Progenitor cell of endocrine pancreas (in vitro differentiated cells): ENCODE measurements at regions not wholly inside any gene's neighbourhood (a gene's known extent, or its start where the extent isn't known, plus 50 kb on each side); places are given as distances from the start of the nearest gene placed in this dataset.

ENCODE experiments used
- DNase-seq: peaks from one replicate; pipeline ENCODE4 v3.0.0; 2021; ENCODE audit warnings: low spot score; ENCODE audit not compliant: unreplicated experiment
- H3K27ac Mint-ChIP-seq: 2 replicates; pipeline ENCODE4 v1.8.0; 2021; ENCODE audit warnings: mild to moderate bottlenecking, moderate library complexity, mixed read lengths
- H3K27me3 Mint-ChIP-seq: 2 replicates; pipeline ENCODE4 v1.8.0; 2021; ENCODE audit warnings: mixed read lengths
- H3K36me3 Mint-ChIP-seq: 2 replicates; pipeline ENCODE4 v1.8.0; 2022; ENCODE audit warnings: mixed read lengths; ENCODE audit not compliant: insufficient read depth
- H3K4me1 Mint-ChIP-seq: 2 replicates; pipeline ENCODE4 v1.8.0; 2021; ENCODE audit warnings: low read depth, mixed read lengths
- H3K4me3 Mint-ChIP-seq: 2 replicates; pipeline ENCODE4 v1.8.0; 2021; ENCODE audit warnings: low read depth, mild to moderate bottlenecking, moderate library complexity, mixed read lengths
- H3K9me3 Mint-ChIP-seq: 2 replicates; pipeline ENCODE4 v1.8.0; 2021; ENCODE audit warnings: low read depth, mixed read lengths
- CTCF ChIP-seq: fragments of 200-600 bp; sonication (generic); IDR thresholded peaks from one replicate; pipeline ENCODE4 v1.5.0; 2021; ENCODE audit warnings: antibody characterized with exemption, mild to moderate bottlenecking; ENCODE audit not compliant: unreplicated experiment

- TF ChIP-seq CTCF: no peak
- Mint-ChIP-seq H3K4me1 (peaks cover 15% of the 10 kb centered on the region), H3K27ac (no peak overlapping the region), H3K9me3 (peaks cover 11% of the 10 kb centered on the region), H3K36me3 (peaks cover 9% of the 10 kb centered on the region), H3K27me3 (no peaks in the 10 kb centered on the region), H3K4me3 (no peak overlapping the region)
- DNase-seq: no peak
Observed at GRCh38 chr12:105428793-105429395, 98.4 kb downstream of the C12orf75 start.

- H3K36me3 Mint-ChIP-seq: peaks cover 7% of the 10 kb centered on the region
- DNase-seq: no peak
- H3K4me3 Mint-ChIP-seq: no peak overlapping the region
- peaks cover 5% of the 10 kb centered on the region for H3K9me3 Mint-ChIP-seq
- H3K27me3 Mint-ChIP-seq: no peaks in the 10 kb centered on the region
- no peak for TF ChIP-seq CTCF
- peaks cover 13% of the 10 kb centered on the region for H3K4me1 Mint-ChIP-seq
- no peak overlapping the region for H3K27ac Mint-ChIP-seq
Observed at GRCh38 chr12:105429511-105429910, 99.0 kb downstream of the C12orf75 start.

- Mint-ChIP-seq H3K9me3 (peaks cover 4% of the 10 kb centered on the region), H3K4me3 (no peak overlapping the region), H3K27me3 (no peaks in the 10 kb centered on the region), H3K4me1 (peaks cover 8% of the 10 kb centered on the region), H3K27ac (no peak overlapping the region), H3K36me3 (peaks cover 2% of the 10 kb centered on the region)
- DNase-seq: no peak
- no peak for TF ChIP-seq CTCF
Observed at GRCh38 chr12:105431537-105432100, 101.1 kb downstream of the C12orf75 start.

GRCh38 chr12:105433804-105434203, 103.3 kb downstream of the C12orf75 start:
- H3K4me1 Mint-ChIP-seq: peaks cover 4% of the 10 kb centered on the region
- no peak for TF ChIP-seq CTCF
- no peak overlapping the region for H3K4me3 Mint-ChIP-seq
- H3K36me3 Mint-ChIP-seq: peaks cover 8% of the 10 kb centered on the region
- peaks cover 3% of the 10 kb centered on the region for H3K9me3 Mint-ChIP-seq
- no peak overlapping the region for H3K27ac Mint-ChIP-seq
- H3K27me3 Mint-ChIP-seq: no peaks in the 10 kb centered on the region
- DNase-seq: no peak

- DNase-seq: no peak
Observed at GRCh38 chr12:105436636-105437035, 106.1 kb downstream of the C12orf75 start.

More at GRCh38 chr12:105436636-105437035, 106.1 kb downstream of the C12orf75 start:
- Mint-ChIP-seq H3K27me3 (no peaks in the 10 kb centered on the region), H3K4me1 (peaks cover 1% of the 10 kb centered on the region), H3K4me3 (no peak overlapping the region), H3K9me3 (peaks cover 12% of the 10 kb centered on the region), H3K27ac (no peak overlapping the region), H3K36me3 (peaks cover 23% of the 10 kb centered on the region)
- no peak for TF ChIP-seq CTCF
